NCI-H2196 treated with DMSO at 0.1 percent for 48 hours (cell line): ENCODE measurements at regions not wholly inside any gene's neighbourhood (a gene's known extent, or its start where the extent isn't known, plus 50 kb on each side); places are given as distances from the start of the nearest gene placed in this dataset.

Experiments used
- DNase-seq: peaks from one replicate; lab custom pipeline; 2025; ENCODE audit not compliant: unreplicated experiment; lab: John Stamatoyannopoulos, UW

DNA sequence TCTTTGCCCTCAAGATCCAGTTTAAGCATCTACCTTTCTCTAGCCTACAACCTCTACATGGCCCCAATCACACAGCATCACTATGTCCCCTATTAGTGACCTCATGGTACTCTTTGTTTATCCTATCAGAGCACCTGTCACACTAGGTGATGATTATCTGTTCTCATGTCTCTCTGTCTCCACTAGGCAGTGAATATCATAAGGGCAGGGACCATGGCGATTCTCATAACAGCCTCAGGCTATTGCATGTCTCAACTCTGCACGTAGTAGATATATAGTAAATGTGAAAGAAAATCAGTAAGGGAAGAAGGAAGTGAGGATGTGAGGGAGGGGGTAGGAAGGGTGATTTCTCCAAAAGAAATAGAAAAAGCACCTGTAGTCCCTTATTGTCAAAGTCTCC, 311.0 kb downstream of the NSG2 start:
- no peak for DNase-seq

DNA sequence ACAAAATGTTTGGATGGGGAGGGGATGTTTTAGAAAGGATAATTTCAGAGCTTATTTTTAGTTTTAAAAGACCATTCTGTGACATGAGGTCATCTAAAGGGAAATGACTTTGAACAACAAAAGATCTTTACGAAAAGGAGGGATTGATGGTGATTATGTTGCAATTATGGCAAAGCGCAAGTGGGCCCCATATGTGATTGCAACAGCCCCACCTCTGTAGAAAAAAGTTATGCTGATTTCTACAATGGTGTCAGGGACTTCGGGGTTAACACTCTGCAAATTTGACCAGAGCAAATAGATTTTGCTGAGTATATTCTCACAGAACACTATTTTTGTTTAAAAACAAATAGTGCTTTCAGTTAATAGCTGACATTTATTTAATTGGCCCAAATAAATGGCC, 312.8 kb downstream of the NSG2 start:
- DNase-seq, result no peak

DNA sequence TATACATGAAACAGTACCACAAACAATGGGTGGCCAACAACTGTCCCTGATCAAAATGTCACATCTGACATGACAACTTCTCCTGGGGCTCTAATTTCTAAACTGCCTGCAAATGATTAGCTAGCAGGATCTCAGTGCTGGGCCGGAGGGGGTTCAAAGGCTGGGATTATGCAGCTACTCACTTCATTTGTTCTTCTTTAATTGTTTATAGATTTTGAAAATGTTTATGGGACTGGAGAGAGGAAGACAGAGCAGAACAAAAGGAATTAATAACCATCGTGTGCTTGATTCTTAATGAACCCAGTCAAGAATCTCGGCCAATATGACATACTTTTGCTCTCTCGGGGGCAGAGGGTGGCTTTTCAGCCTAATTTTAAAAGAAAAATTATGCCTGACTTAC, 313.6 kb downstream of the NSG2 start:
- DNase-seq, result no peak

DNA sequence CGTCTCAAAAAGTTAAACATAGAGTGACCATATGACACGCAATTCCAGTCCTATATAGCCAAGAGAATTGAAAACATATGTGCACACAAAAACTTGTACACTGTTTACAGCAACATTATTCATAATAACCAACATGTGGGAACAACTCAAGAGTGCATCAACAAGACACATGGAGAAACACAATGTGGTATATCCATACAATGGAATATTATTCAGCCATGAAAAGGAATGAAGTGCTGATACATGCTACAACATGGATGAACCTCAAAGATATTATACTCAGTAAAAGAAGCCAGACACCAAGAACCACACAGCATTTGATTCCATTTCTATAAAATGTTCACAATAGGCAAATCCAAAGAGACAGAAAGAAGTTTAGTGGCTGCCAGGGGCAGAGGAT, 317.0 kb downstream of the NSG2 start:
- no peak for DNase-seq

DNA sequence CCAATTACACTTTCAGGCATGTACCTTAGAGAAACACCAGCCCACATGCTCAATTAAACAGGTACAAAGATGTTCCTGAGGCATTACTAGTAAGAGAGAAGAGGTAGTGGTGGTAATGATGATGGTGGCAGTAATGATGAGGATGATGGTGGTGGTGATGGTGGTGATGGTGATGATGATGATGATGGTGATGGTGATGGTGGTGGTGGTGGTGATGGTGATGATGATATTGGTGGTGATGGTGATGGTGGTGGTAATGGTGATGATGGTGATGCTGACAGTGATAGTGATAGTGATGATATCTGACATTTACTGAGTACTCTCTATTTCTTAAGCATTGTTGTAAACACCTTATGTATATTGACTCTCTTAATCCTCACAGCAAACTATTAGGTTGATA, 318.4 kb downstream of the NSG2 start:
- no peak for DNase-seq

DNA sequence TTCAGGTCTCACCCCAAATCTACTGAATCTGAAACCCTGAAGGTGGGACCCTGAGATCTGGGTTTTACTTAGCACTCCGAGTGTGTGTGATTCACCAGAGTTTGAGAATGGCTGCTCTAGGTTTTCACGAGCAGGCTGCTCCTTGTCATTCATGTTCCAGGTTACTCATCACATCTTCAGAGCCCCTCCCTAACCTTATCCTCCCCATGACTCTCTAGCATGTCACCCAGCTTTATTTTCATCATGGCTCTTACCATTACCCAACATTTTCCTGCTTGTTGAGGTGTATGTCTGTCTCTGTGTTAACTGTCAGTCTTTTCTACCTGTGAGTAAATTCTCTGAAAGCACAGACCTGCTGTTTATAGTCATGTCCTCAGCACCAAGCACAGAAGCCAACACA, 319.2 kb downstream of the NSG2 start:
- no peak for DNase-seq

DNA sequence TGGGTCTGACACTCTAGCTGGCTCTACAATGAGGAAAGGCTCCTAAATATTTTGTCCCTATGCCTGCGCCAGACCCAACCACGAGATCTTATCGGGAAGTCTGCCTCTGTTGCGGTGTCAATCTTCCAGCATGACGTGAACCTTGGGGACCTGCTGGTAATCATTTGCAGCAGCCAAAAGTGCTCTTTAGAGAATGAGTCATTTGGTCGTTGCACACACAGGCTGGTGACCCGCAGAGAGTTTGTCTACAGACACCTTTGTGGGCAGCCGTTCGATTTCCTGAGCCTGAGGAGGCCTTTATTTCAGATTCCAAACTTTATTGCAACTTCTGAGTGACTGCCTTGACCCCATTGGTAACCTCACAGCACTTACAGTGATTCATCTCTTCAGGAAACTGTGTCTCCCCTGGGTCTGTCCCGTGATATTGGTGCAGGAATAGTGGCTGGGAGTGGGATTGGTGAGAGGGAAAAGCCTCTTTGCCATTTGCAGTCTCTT, 326.1 kb downstream of the NSG2 start:
- no peak for DNase-seq

DNA sequence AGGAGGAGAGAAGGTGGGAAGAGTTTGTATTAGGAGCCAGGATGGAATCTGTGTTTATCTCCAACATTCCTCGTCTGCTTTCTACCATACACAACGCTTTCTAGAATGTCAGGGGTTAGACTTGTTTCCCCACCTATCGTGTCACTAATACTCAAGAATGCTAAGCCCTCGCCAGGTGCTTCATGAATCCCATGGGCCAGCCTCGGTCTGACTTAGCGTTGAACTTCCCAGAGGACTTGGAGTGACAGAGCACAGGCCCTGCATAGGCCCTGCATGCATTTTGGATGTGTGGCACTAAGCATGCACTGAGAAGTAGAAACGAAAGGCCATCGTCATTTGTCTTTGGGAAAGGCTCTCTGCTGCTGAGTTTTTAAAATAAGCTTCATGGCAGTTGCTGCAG, 328.7 kb downstream of the NSG2 start:
- no peak for DNase-seq

DNA sequence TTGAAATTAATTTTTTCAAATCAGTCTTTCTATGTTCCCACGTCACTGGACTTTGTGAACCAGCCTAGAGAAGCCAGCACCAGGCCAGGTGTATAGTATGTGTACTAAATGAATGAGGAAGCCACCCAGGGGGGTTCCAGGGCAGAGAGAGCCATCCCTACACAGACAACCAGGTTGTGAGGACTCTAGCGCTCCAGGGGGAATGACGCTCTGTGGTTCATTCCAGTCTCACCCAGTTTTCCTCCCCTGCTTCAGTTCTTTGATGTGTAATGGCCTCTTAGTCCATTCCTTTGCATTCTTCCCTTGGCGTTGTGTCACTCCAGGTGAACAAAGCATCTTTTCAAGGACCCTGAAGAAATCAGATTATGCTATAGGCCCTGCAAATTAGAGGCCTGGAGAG, 330.6 kb downstream of the NSG2 start:
- DNase-seq, result no peak

DNA sequence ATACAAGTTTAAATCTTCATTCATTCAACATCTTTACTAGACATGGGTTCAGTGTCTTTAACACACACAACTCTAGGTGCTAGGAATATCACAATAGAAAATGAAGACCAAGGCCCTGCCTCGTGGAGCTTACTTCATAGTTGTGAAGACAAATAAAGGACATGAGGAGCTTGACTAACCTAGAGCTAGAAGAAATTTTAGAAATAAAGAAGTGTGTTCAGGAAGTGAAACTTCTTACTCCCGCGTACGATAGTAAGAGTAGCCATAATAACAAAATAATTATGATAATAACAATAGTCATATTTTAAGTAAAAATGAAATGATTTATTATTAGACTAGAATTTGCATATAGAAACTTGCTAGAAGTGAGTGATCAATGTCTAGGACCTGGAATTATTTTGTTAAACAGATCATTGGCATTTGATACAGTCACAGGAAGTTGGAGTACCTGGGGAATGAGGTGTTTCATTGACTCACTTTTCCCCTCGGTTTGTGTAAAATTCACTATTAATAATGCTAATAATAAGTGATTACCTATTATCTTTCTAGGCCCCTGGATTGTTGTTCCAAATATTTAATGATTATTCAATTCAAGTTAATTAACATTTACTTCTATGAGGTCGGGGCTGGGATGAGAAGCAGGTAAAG, 331.3 kb downstream of the NSG2 start:
- DNase-seq, result no peak

DNA sequence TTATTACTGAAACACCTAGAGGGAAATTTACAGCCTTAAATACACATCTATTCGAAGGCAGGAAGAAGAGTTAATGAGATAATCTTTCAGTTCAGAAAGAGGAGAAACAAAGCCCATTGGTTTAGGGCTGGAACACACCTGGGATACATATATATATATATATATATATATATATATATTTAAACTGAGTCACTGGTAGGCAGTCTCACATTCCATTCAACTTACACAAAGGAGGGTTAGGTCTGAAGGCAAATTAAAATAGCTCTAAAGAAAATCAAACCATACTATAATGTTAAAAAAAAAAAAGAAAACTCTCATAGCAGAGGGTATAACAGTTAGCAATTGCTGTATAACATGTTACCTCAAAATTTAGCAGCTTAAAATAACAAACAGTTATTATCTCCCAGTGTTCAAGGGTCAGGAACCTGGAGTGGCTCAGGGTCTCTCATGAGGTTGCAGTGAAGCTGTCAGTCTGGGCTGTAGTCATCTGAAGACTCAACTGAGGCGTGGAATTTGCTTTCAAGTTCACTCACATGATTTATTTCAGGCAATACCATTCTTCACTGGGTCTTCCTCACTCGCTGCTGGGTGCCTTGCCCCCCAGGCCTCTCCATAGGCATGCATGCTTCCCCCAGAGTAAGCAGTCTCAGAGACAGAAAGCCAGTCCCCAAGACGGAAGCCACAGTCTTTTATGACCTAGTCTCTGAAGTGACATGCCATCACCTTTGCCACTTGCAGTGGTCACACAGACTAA, 332.8 kb downstream of the NSG2 start:
- no peak for DNase-seq

DNA sequence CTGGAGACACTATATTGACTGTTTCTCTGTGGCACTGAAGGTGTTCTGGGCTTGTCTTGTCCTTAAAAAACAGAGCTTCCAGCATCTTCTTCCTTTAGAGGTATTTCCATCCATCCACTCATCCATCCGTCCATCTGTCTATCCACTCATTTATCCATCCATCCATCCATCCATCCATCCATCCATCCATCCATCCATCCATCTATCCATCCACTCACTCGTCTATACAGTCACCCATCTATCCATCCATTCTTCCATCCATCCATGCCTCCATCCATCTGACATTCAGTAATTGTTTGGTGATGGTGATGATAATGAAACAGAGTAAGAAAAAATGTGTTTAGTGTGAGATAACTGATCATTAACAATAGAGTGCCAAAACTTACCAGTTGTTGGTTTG, 334.8 kb downstream of the NSG2 start:
- no peak for DNase-seq

DNA sequence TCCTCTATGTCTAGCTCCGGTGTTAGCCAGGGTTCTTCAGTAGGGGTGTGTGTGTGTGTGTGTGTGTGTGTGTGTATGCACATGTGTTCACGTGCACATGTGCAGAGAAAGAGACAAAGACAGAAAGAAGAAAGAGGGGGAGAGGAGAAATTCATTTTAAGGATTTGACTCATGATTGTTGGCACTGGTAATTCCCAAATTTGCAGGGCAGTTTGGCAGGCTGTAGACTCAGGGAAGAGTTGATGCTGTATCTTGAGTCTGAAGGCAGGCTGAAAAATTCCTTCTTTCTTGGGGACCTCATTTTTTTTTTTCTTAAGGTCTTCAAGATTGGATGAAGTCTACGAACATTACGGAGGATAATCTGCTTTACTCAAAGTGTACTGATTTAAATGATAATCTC, 335.7 kb downstream of the NSG2 start:
- DNase-seq, result no peak

DNA sequence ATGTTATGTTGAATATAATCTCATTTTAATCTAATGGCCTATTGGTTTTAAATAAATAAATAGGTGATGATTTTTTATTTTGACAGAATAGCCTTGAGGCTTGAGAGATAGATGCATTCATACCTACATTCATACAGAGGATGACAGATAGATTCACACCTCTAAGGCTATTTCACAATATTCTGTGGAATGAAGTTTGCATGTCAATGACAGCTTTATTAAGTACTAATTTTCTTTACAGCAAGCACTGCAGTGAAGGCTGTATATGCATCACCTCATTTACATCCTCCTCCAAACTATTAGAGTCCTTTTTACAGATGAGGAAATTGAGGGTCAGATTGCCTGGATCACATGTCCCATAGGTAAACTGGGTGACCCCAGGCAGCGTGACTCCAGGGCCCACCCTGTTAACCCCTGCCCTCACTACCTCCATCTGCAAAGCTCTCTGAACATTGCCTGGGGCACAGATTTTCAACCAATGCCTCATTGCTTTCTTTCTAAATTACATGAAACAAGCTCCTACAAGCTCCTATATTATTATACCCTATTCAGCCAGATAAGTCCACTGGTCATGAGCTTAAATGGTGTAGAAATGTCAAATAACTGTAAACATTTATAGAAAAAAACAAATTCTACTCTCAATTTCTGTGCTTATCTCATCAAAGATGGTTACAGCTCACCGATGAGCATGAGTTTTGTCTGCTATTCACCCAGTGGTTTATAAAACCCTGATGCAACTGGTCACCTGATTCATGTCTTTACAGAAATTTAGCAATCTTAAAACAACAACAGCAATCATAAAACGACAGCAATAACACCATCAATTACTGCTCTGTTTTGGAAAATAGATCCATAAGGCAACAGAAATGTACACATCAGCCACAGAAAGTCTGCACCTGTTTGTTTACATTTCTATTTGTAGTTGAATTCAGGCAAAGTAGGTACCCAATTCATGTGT, 338.0 kb downstream of the NSG2 start:
- no peak for DNase-seq

DNA sequence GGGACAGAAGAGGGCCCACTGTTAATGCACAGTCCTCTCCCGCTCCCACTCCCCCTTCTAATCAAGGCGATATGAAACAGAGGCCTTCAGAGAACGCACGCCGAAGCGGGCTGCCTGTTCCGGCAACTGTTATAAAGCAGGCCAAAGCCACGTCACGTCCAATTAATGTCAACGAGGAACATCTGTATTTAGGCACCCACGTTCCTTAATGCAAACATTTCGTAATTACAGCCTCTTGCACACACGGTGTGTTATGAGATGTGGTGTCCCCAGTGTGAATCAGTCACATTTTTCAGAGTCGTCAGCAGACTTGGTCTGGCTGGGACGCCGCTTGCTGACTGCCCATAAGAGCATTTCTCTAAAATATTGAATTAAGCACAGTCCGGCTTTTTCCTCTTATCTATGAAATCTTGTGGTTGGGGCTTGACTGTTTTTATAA, 339.0 kb downstream of the NSG2 start:
- no peak for DNase-seq

DNA sequence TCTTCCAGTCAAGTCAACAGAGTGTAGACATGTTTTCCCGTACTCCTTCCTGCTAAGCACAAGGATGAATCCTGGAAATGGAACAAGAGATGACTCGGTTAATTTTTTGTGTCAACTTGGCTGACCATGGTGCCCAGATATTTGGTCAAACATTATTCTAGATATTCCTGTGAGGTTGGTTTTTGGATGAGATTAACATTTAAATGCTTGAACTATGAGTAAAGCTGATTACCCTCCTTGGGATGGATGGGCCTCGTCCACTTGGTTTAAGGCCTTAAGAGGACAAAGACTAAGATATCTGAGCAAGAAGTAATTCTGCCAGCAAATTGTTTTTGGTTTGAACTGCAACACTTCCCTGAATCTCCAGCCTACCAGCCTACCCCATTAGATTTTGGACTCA, 338.1 kb upstream of the MSX2 start:
- DNase-seq, result no peak

DNA sequence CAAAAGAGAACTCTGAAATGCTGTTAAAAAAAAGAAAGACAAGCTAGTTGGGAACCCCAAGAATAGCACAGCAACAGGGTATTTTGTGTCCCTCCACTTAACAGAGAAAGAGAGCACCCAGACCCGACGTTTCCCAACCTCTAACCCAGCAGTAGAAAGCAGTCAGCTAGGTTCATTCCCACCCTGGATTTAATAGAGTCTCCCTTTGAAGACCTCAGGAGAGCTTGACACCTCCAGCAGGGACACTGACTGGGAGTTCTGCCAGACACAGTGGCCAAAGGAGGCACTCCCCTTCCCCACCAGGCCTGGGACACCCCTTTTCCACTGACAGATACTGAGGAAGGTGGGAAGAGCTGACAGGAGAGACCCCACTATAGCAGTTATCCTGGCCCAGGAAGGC, 337.5 kb upstream of the MSX2 start:
- no peak for DNase-seq

DNA sequence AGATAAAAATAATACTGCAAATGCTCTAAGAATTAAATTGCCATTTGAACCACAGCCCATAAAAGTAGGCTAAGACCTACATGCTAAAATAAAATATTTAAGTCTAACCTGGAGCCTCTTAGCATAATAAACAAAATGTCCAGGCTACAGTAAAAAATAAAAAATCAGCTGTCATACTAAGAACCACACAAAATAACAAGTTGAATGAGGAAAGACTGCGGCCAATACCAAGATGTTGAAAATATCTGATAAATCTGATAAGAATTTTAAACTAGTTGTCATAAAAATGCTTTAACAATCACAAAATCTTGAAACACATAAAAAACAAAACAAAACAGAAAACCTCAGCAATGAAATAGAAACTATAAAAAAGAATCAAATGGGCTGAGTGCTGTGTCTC, 336.9 kb upstream of the MSX2 start:
- no peak for DNase-seq

DNA sequence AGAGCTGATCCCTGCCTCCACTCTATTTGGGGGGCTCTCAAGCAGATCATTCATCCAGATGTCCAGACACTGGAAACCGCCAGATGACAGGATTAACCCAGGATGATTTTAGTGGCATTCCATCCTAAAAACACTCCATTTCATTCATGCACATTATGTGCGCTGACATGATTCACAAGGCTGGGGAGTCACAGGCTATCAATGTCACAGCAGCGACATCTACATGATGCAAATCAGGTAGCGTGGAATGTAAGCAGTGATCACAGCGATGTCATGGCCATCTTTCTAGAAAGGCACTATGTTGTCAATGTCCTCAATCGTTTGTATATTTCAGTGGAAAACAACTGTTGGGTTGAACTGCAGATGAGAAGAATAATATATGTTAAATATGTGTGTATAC, 331.5 kb upstream of the MSX2 start:
- DNase-seq, result no peak

DNA sequence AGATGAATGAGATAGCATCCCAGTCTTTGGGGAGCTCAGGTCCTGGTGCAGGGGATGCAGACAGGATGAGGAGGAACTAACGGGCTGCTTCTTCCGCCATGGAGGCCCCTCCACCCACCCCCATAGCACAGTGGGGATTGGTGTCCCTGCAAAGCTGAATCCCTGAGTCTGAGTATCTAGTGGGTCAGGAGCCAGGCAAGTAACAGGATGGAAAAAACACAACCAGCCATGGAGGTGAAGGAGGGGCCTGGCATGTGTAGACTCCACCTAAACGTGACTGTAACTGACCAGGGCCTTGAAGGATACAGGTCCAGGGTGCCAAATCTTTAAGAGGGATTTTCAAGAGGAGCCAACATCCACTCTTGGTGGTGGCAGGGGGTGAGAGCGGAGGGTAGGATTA, 327.8 kb upstream of the MSX2 start:
- no peak for DNase-seq

DNA sequence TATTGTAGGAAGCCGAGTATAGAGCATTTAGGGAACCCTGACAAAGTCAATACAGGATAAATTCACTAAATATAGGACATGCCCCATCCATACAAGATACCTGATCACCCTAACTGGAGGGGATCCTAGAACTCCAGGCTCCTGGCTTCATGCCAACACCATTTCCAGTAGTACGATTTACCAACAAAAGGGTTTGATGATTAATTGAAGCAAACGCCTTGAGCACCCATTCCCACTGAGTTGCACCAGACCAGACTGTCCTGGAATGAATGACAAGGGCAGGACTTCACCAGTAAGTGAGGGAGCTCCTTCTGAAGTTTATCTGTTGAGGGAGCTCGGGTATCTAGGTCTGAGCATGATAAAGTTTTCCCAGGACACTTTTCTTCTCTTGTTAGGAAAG, 327.2 kb upstream of the MSX2 start:
- DNase-seq, result no peak

DNA sequence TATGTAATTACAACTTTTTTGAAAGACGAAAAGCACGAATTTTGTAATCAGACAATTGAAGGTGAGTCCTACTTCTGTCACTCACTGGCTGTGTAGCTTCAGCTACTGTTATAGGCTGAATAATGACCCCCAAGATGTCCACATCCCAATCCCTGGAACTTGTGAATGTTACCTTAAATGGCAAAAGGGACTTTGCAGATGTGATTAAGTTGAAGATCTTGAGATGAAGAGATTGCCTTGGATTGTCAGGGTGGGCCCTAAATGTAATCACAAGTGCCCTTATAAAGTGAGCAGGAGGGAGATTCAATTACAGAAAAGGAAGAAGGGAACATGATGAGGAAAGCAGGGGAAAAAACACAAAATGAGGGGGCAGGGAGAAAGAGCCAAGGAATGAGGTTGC, 326.2 kb upstream of the MSX2 start:
- no peak for DNase-seq
